Loucy (cell line): ENCODE measurements at regions not wholly inside any gene's neighbourhood (a gene's known extent, or its start where the extent isn't known, plus 50 kb on each side); places are given as distances from the start of the nearest gene placed in this dataset.

Experiments
- H2AFZ ChIP-seq: fragments of 200-600 bp; sonication (generic); 2 replicates; pipeline ENCODE4 v1.6.0; 2016; ENCODE audit warnings: antibody characterized with exemption, mild to moderate bottlenecking, low read length, moderate library complexity
- H3F3A ChIP-seq: fragments of 200-600 bp; 2 replicates; pipeline ENCODE4 v1.6.0; 2016; ENCODE audit warnings: antibody characterized with exemption, low read depth, mild to moderate bottlenecking
- H3K27me3 ChIP-seq: fragments of 200-600 bp; sonication (generic); 2 replicates; pipeline ENCODE4 v1.6.1; 2014; ENCODE audit warnings: low read length, mild to moderate bottlenecking; ENCODE audit not compliant: insufficient read depth, poor library complexity, severe bottlenecking
- H3K36me3 ChIP-seq: fragments of 200-600 bp; sonication (generic); 2 replicates; pipeline ENCODE4 v1.6.1; 2016; ENCODE audit warnings: low read length; ENCODE audit not compliant: insufficient read depth
- H3K4me1 ChIP-seq: fragments of 200-600 bp; sonication (generic); 2 replicates; pipeline ENCODE4 v1.5.1; 2014; ENCODE audit warnings: low read length, mild to moderate bottlenecking; ENCODE audit not compliant: insufficient read depth, poor library complexity, severe bottlenecking
- H3K4me2 ChIP-seq: fragments of 200-600 bp; sonication (generic); 2 replicates; pipeline ENCODE4 v1.6.0; 2014; ENCODE audit warnings: antibody characterized with exemption, low read length, low read depth, mild to moderate bottlenecking; ENCODE audit not compliant: poor library complexity, severe bottlenecking
- H3K4me3 ChIP-seq: fragments of 200-600 bp; sonication (generic); 2 replicates; pipeline ENCODE4 v1.5.1; 2014; ENCODE audit warnings: low read length, mild to moderate bottlenecking, mixed read lengths; ENCODE audit not compliant: poor library complexity, severe bottlenecking
- H3K79me2 ChIP-seq: fragments of 200-600 bp; sonication (generic); 2 replicates; pipeline ENCODE4 v1.6.1; 2014; ENCODE audit warnings: low read length; ENCODE audit not compliant: insufficient read depth
- H3K9ac ChIP-seq: fragments of 200-600 bp; sonication (generic); 2 replicates; pipeline ENCODE4 v1.6.0; 2014; ENCODE audit warnings: mild to moderate bottlenecking, low read depth, low read length, moderate library complexity; ENCODE audit not compliant: poor library complexity, severe bottlenecking
- H3K9me2 ChIP-seq: fragments of 200-600 bp; sonication (generic); replicated peaks from 2 replicates; pipeline ENCODE4 v1.6.1; 2016; ENCODE audit warnings: low read depth, low read length, mixed read lengths
- H3K9me3 ChIP-seq: fragments of 200-600 bp; sonication (generic); 2 replicates; pipeline ENCODE4 v1.6.1; 2014; ENCODE audit warnings: mild to moderate bottlenecking, antibody characterized with exemption, low read length, low read depth; ENCODE audit not compliant: insufficient read depth
- H4K20me1 ChIP-seq: fragments of 200-600 bp; sonication (generic); 2 replicates; pipeline ENCODE4 v1.6.0; 2014; ENCODE audit warnings: antibody characterized with exemption, low read length, mild to moderate bottlenecking; ENCODE audit not compliant: insufficient read depth, poor library complexity, severe bottlenecking
- EZH2phosphoT487 ChIP-seq: fragments of 200-600 bp; IDR thresholded peaks from 2 replicates; pipeline ENCODE4 v1.6.1; 2018; ENCODE audit warnings: antibody characterized with exemption, mild to moderate bottlenecking, moderate library complexity, borderline replicate concordance
- TF ChIP-seq, protein P1 (sequence below): fragments of 200-600 bp; sonication (generic); conservative IDR thresholded peaks from 2 replicates; pipeline ENCODE4 v1.5.1; 2014; ENCODE audit warnings: mild to moderate bottlenecking, antibody characterized with exemption, low read length

DNA sequence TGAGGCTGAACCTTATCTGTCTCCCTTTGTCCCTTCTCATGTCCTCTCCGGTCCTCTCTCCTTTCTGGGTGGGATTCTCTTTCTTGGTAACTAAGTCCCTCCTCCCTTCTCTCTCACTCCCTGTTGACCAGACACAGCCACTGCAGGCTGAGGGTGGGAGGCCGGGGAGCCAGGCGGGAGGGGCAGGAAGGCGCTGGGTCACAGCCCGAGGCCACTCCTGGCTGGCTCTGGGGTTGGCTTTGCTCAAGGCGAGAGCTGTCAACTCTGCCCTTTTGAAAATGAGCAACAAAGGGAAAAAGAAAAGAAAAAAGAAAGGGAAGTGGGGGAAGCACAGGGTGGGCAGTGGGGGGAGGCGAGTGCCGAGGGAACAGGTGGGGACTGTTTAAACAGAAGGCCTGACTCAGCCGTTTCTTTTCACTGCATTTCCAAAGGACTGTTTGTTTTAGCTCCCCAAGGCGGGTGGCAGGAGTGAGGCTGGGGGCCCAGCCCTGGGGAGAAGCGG lies 70.5 kb upstream of the IGFBP5 start:
- no peaks in the 10 kb centered on the region for H3K4me1 ChIP-seq
- H3K36me3 ChIP-seq = no peaks in the 10 kb centered on the region
- no peaks in the 10 kb centered on the region for H3K79me2 ChIP-seq
- H3K27me3 ChIP-seq = no peaks in the 10 kb centered on the region
- H3K9me2 ChIP-seq = no peaks in the 10 kb centered on the region
- H4K20me1 ChIP-seq = no peaks in the 10 kb centered on the region
- H3K9me3 ChIP-seq = no peaks in the 10 kb centered on the region
- peak overlapping the region; percentile 22; the same call in 1 of the 2 replicates for H2AFZ ChIP-seq
- no peaks in the 10 kb centered on the region for H3F3A ChIP-seq
- no peak for TF ChIP-seq EZH2phosphoT487
- TF ChIP-seq, protein P1, sequence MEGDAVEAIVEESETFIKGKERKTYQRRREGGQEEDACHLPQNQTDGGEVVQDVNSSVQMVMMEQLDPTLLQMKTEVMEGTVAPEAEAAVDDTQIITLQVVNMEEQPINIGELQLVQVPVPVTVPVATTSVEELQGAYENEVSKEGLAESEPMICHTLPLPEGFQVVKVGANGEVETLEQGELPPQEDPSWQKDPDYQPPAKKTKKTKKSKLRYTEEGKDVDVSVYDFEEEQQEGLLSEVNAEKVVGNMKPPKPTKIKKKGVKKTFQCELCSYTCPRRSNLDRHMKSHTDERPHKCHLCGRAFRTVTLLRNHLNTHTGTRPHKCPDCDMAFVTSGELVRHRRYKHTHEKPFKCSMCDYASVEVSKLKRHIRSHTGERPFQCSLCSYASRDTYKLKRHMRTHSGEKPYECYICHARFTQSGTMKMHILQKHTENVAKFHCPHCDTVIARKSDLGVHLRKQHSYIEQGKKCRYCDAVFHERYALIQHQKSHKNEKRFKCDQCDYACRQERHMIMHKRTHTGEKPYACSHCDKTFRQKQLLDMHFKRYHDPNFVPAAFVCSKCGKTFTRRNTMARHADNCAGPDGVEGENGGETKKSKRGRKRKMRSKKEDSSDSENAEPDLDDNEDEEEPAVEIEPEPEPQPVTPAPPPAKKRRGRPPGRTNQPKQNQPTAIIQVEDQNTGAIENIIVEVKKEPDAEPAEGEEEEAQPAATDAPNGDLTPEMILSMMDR = no peak
- H3K4me3 ChIP-seq = no peak overlapping the region
- no peak overlapping the region for H3K9ac ChIP-seq
- no peak overlapping the region for H3K4me2 ChIP-seq

DNA sequence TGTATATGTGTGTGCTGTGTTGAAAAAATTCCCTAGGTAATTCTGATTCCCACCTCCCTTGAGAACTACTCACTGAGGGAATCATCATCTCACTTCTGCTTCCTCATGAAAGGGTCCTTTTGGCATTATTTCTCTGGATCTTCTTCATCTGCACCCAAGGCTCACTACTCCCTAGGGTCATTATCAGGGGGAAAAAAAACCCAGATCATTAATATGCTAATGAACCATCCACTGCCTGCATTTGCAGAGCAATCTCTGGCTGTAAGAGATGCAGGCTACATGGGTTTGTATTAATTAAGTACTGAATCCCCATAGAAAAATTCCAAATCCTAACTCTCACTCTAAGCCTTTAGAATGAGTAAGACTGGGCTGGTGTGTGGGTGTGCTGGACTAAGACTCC lies 68.0 kb upstream of the IGFBP5 start:
- Histone ChIP-seq H3K27me3 (no peaks in the 10 kb centered on the region), H3K79me2 (no peaks in the 10 kb centered on the region), H3F3A (no peaks in the 10 kb centered on the region), H3K9me2 (no peaks in the 10 kb centered on the region), H2AFZ (no peak overlapping the region), H3K4me3 (no peak overlapping the region), H3K4me2 (no peak overlapping the region), H3K36me3 (no peaks in the 10 kb centered on the region), H3K9ac (no peak overlapping the region), H3K9me3 (no peaks in the 10 kb centered on the region), H3K4me1 (no peaks in the 10 kb centered on the region), H4K20me1 (no peaks in the 10 kb centered on the region)
- no peak for TF ChIP-seq EZH2phosphoT487
- TF ChIP-seq, protein P1 = no peak

DNA sequence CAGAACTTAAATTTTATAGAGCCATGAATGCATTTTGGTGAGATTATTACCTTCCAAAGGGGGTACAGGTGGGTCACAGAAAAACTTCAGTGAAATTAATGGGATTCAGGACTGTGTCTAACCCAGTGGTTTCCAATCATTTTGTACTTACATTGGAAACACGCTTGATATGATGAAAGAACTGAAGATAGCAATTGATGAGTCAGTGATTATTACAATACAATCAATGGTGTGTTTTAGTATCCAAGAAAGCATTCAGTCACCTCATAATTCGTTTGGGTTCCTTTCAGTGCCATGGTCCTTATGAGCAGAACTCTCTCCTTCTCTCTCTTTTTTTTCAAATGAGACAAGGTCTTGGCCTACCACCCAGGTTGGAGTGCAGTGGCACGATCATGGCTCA lies 66.5 kb upstream of the IGFBP5 start:
- no peak overlapping the region for H3K4me2 ChIP-seq
- no peaks in the 10 kb centered on the region for H3K79me2 ChIP-seq
- no peaks in the 10 kb centered on the region for H4K20me1 ChIP-seq
- H3K27me3 ChIP-seq = no peaks in the 10 kb centered on the region
- no peaks in the 10 kb centered on the region for H3F3A ChIP-seq
- H3K9ac ChIP-seq = no peak overlapping the region
- H3K9me2 ChIP-seq = no peaks in the 10 kb centered on the region
- TF ChIP-seq, protein P1 = no peak
- TF ChIP-seq EZH2phosphoT487 = no peak
- H3K4me1 ChIP-seq = no peaks in the 10 kb centered on the region
- H3K4me3 ChIP-seq = no peak overlapping the region
- no peak overlapping the region for H2AFZ ChIP-seq
- no peaks in the 10 kb centered on the region for H3K9me3 ChIP-seq
- H3K36me3 ChIP-seq = no peaks in the 10 kb centered on the region
